DMS53 treated with DMSO at 0.1 percent for 48 hours (cell line): ENCODE measurements at regions not wholly inside any gene's neighbourhood (a gene's known extent, or its start where the extent isn't known, plus 50 kb on each side); places are given as distances from the start of the nearest gene placed in this dataset.
A peak's percentile ranks its signal among the peaks of the same experiment; 100 is the strongest.

Experiments used
- DNase-seq: peaks from one replicate; lab custom pipeline; 2025; ENCODE audit not compliant: unreplicated experiment; lab: John Stamatoyannopoulos, UW

- no peak for DNase-seq
Measured at GRCh38 chr11:95586155-95586554, 203.4 kb downstream of the FAM76B start.

- no peak for DNase-seq
Measured at GRCh38 chr11:95585752-95586077, 203.9 kb downstream of the FAM76B start.

GRCh38 chr11:95585069-95585751 lies 204.4 kb downstream of the FAM76B start:
- DNase-seq = no peak

- DNase-seq = no peak
Measured at GRCh38 chr11:95584589-95584988, 205.0 kb downstream of the FAM76B start.

- DNase-seq = no peak
Measured at GRCh38 chr11:95584180-95584579, 205.4 kb downstream of the FAM76B start.

GRCh38 chr11:95577716-95578460 lies 211.7 kb downstream of the FAM76B start:
- peak; percentile 6 for DNase-seq

- DNase-seq = no peak
Measured at GRCh38 chr11:95576146-95576845, 213.3 kb downstream of the FAM76B start.

GRCh38 chr11:95575517-95575916 lies 214.1 kb downstream of the FAM76B start:
- DNase-seq = no peak

GRCh38 chr11:95571718-95572260 lies 217.8 kb downstream of the FAM76B start:
- no peak for DNase-seq

GRCh38 chr11:95570845-95571244 lies 218.7 kb downstream of the FAM76B start:
- DNase-seq = no peak

- no peak for DNase-seq
Measured at GRCh38 chr11:95569207-95569606, 220.4 kb downstream of the FAM76B start.

- DNase-seq = no peak
Measured at GRCh38 chr11:95568281-95568680, 221.3 kb downstream of the FAM76B start.

- no peak for DNase-seq
Measured at GRCh38 chr11:95567685-95568084, 221.9 kb downstream of the FAM76B start.

GRCh38 chr11:95566211-95566610 lies 223.4 kb downstream of the FAM76B start:
- no peak for DNase-seq

GRCh38 chr11:95565724-95566141 lies 223.8 kb downstream of the FAM76B start:
- no peak for DNase-seq

GRCh38 chr11:95563859-95564258 lies 225.7 kb downstream of the FAM76B start:
- DNase-seq = no peak

GRCh38 chr11:95563173-95563572 lies 226.4 kb downstream of the FAM76B start:
- DNase-seq = no peak

GRCh38 chr11:95562196-95562921 lies 227.2 kb downstream of the FAM76B start:
- no peak for DNase-seq

- DNase-seq = no peak
Measured at GRCh38 chr11:95559899-95560298, 229.7 kb downstream of the FAM76B start.

GRCh38 chr11:95557376-95557775 lies 232.2 kb downstream of the FAM76B start:
- no peak for DNase-seq
